ENCODE measurements at regions not wholly inside any gene's neighbourhood (a gene's known extent, or its start where the extent isn't known, plus 50 kb on each side); places are given as distances from the start of the nearest gene placed in this dataset.

GRCh38 chr2:16287831-16288230, 347.5 kb downstream of the MYCN start:
- no peak for DNase-seq

- no peak for DNase-seq
Measured at GRCh38 chr2:16287281-16287680, 346.9 kb downstream of the MYCN start.

- peak; percentile 29 for DNase-seq
Measured at GRCh38 chr2:16285813-16286510, 345.6 kb downstream of the MYCN start.

GRCh38 chr2:16284941-16285625, 344.7 kb downstream of the MYCN start:
- DNase-seq, result peak; percentile 24

- DNase-seq, result no peak
Measured at GRCh38 chr2:16283071-16283850, 342.9 kb downstream of the MYCN start.

GRCh38 chr2:16282511-16282910, 342.2 kb downstream of the MYCN start:
- DNase-seq, result no peak

- DNase-seq, result peak; percentile 77
Measured at GRCh38 chr2:16281451-16282335, 341.3 kb downstream of the MYCN start.

- no peak for DNase-seq
Measured at GRCh38 chr2:16280081-16280480, 339.7 kb downstream of the MYCN start.

GRCh38 chr2:16279641-16280040, 339.3 kb downstream of the MYCN start:
- DNase-seq, result no peak

GRCh38 chr2:16279201-16279570, 338.8 kb downstream of the MYCN start:
- no peak for DNase-seq

GRCh38 chr2:16278421-16279200, 338.3 kb downstream of the MYCN start:
- no peak for DNase-seq

- DNase-seq, result no peak
Measured at GRCh38 chr2:16277117-16277516, 336.8 kb downstream of the MYCN start.

- DNase-seq, result no peak
Measured at GRCh38 chr2:16275661-16276060, 335.3 kb downstream of the MYCN start.

GRCh38 chr2:16275131-16275530, 334.8 kb downstream of the MYCN start:
- DNase-seq, result no peak

- no peak for DNase-seq
Measured at GRCh38 chr2:16273111-16273510, 332.8 kb downstream of the MYCN start.

GRCh38 chr2:16272038-16272788, 331.9 kb downstream of the MYCN start:
- no peak for DNase-seq

- no peak for DNase-seq
Measured at GRCh38 chr2:16271231-16271896, 331.0 kb downstream of the MYCN start.

- no peak for DNase-seq
Measured at GRCh38 chr2:16270441-16270840, 330.1 kb downstream of the MYCN start.

- DNase-seq, result no peak
Measured at GRCh38 chr2:16268301-16269000, 328.1 kb downstream of the MYCN start.

GRCh38 chr2:16266571-16266970, 326.2 kb downstream of the MYCN start:
- no peak for DNase-seq
